HepG2 (cell line): ENCODE measurements at regions not wholly inside any gene's neighbourhood (a gene's known extent, or its start where the extent isn't known, plus 50 kb on each side); places are given as distances from the start of the nearest gene placed in this dataset.

Experiments
- ATAC-seq: fragments of 200-7000 bp; cut with Tn5 transposase; 3 replicates; pipeline ENCODE4 v1.9.1; 2020; ENCODE audit warnings: mild to moderate bottlenecking, moderate library complexity
- BruUV-seq: library from RNA; stranded (reverse); fragments of 400-500 nt; replicated peaks from 2 replicates; lab custom pipeline; 2021; lab: Mats Ljungman, UMichigan
- CTCF ChIA-PET: fragments of 300-600 bp; formaldehyde crosslinking; extraction: SDS; loops from one replicate; lab custom pipeline; 2021; ENCODE audit warnings: low total read pairs, inconsistent platforms, low intra/inter-chr PET ratio; lab: Yijun Ruan, JAX
- POLR2A ChIA-PET: fragments of 350-600 bp; sonication (Branson Sonifier 250); formaldehyde crosslinking; loops from one replicate; lab custom pipeline; 2020; ENCODE audit warnings: antibody characterized with exemption, inconsistent platforms; lab: Yijun Ruan, JAX
- DNase-seq: peaks from one replicate; pipeline ENCODE4 v3.0.0-alpha.2; 2015; ENCODE audit warnings: low spot score
- FAIRE-seq: peaks from 3 replicates; lab custom pipeline; 2011; peaks lifted over from hg19 to GRCh38; lab: Jason Lieb, UNC
- H2AFZ ChIP-seq: one replicate; pipeline ENCODE4 v1.6.1; 2011; ENCODE audit warnings: low read length, inconsistent platforms
- H3K27ac ChIP-seq: fragments of 300-600 bp; 3 replicates; pipeline ENCODE4 v1.8.0; 2011; ENCODE audit warnings: mixed run types, mild to moderate bottlenecking, mixed read lengths, low read length, inconsistent platforms; ENCODE audit not compliant: insufficient read depth; ENCODE audit errors: extremely low read length
- H3K27me3 ChIP-seq, 2 experiments: fragments of 200-600 bp in 1 of 2; 2 replicates in 1 of 2; 3 replicates in 1 of 2; pipeline versions ENCODE4 v1.6.0 to v1.8.0; 2011; ENCODE audit warnings: low read length in 2 of 2, mild to moderate bottlenecking in 2 of 2, moderate library complexity in 2 of 2, inconsistent platforms in 1 of 2; ENCODE audit not compliant: insufficient read depth in 2 of 2, control insufficient read depth in 1 of 2
- H3K36me3 ChIP-seq, 2 experiments: fragments of 200-600 bp in 1 of 2; replicated peaks in 1 of 2; 2 replicates in 1 of 2; 3 replicates in 1 of 2; pipeline versions ENCODE4 v1.5.1 to v1.8.0; 2011; ENCODE audit warnings: low read length in 2 of 2, inconsistent platforms in 1 of 2; ENCODE audit not compliant: insufficient read depth in 2 of 2, control insufficient read depth in 1 of 2
- H3K4me1 ChIP-seq: 2 replicates; pipeline ENCODE4 v1.5.1; 2012; ENCODE audit warnings: low read length, inconsistent platforms; ENCODE audit not compliant: insufficient read depth
- H3K4me2 ChIP-seq: 2 replicates; pipeline ENCODE4 v1.6.0; 2011; ENCODE audit warnings: low read depth, low read length, inconsistent platforms
- H3K4me3 ChIP-seq, 3 experiments: fragments of 200-600 bp in 1 of 3; sonication (generic), shearing (Covaris generic) in 1 of 3; replicated peaks in 1 of 3; 2 replicates each; pipeline ENCODE4 v1.5.1; 2011 to 2016; ENCODE audit warnings: low read length in 3 of 3, inconsistent platforms in 2 of 3, low read depth in 2 of 3, mild to moderate bottlenecking in 2 of 3, control low read depth in 1 of 3, mixed read lengths in 1 of 3; ENCODE audit not compliant: insufficient read depth in 1 of 3
- H3K79me2 ChIP-seq: one replicate; pipeline ENCODE4 v1.6.1; 2011; ENCODE audit warnings: low read length, inconsistent platforms; ENCODE audit not compliant: insufficient read depth
- H3K9ac ChIP-seq: 2 replicates; pipeline ENCODE4 v1.6.0; 2011; ENCODE audit warnings: mild to moderate bottlenecking, low read depth, low read length, inconsistent platforms; ENCODE audit not compliant: insufficient read depth
- H3K9me3 ChIP-seq: 2 replicates; pipeline ENCODE4 v1.5.1; 2012; ENCODE audit warnings: mild to moderate bottlenecking, low read length
- H4K20me1 ChIP-seq: 2 replicates; pipeline ENCODE4 v1.6.0; 2011; ENCODE audit warnings: inconsistent platforms, mild to moderate bottlenecking, low read length, moderate library complexity; ENCODE audit not compliant: insufficient read depth
- AFF4 ChIP-seq: sonication (generic); formaldehyde crosslinking; IDR thresholded peaks from 2 replicates; pipeline ENCODE4 v1.4.0; 2020; ENCODE audit warnings: missing genetic modification reagents
- GPN1 ChIP-seq: sonication (generic); formaldehyde crosslinking; IDR thresholded peaks from 2 replicates; pipeline ENCODE4 v1.5.1; 2020; ENCODE audit warnings: missing genetic modification reagents, borderline replicate concordance
- RBM39 ChIP-seq: fragments of 200-400 bp; formaldehyde crosslinking; IDR thresholded peaks from one replicate; pipeline ENCODE4 v1.6.1; 2018; ENCODE audit warnings: antibody characterized with exemption, mild to moderate bottlenecking, low read depth, low read length; ENCODE audit not compliant: poor library complexity, severe bottlenecking
- UBTF ChIP-seq: sonication (generic); formaldehyde crosslinking; IDR thresholded peaks from 2 replicates; pipeline ENCODE4 v1.4.0; 2020; ENCODE audit warnings: mild to moderate bottlenecking, missing genetic modification reagents
- ZNF225 ChIP-seq: sonication (generic); formaldehyde crosslinking; IDR thresholded peaks from 2 replicates; pipeline ENCODE4 v1.4.0; 2020; ENCODE audit warnings: mild to moderate bottlenecking, missing genetic modification reagents
- ZNF3 ChIP-seq: IDR thresholded peaks from 2 replicates; pipeline ENCODE4 v1.7.0; 2017; ENCODE audit warnings: inconsistent platforms
- WGBS: methylation state at CpG from one replicate; pipeline ENCODE4 v1.1.6; 2017; ENCODE audit warnings: low lambda C conversion rate; 5-methylcytosine and 5-hydroxymethylcytosine counted together
- in situ Hi-C: cut with HindIII; loops from 2 replicates; pipeline ENCODE4 v1.10.0; 2017; ENCODE audit warnings: low pct_unique_long_range_greater_than_20kb; ENCODE audit not compliant: extremely low pct_ligation_motif_present
- intact Hi-C: fragments of 100-400 bp; cut with micrococcal nuclease; formaldehyde crosslinking; loops from one replicate; pipeline ENCODE4 v1.10.0; 2022; ENCODE audit not compliant: unreplicated experiment

GRCh38 chr18:37666451-37666850, 100.9 kb upstream of the CELF4 start:
- TF ChIP-seq RBM39 (no peak), UBTF (no peak), GPN1 (CRISPR knock-in tag) (no peak), ZNF3 (no peak), AFF4 (no peak), ZNF225 (CRISPR knock-in tag) (no peak)
- Histone ChIP-seq H3K27ac (no peak overlapping the region), H3K27me3 (peaks cover 0 to 6% of the 10 kb centered on the region in 2 experiments; a peak in 1 of 5 replicates), H3K9ac (no peak overlapping the region), H3K36me3 (no peaks in the 10 kb centered on the region), H4K20me1 (no peaks in the 10 kb centered on the region), H3K9me3 (no peaks in the 10 kb centered on the region), H3K4me1 (no peaks in the 10 kb centered on the region), H3K4me2 (no peak overlapping the region), H3K4me3 (no peak overlapping the region), H3K79me2 (no peaks in the 10 kb centered on the region), H2AFZ (no peak overlapping the region)
- no TSS peak for BruUV-seq
- ChIA-PET POLR2A (no interaction called here), CTCF (no interaction called here)
- intact Hi-C loops (no loop called here), in situ Hi-C loops (no loop called here)
- DNase-seq (no peak), ATAC-seq (no peak), FAIRE-seq (no peak)
- 20% methylated on average over 2 of the region's 2 CpGs for WGBS
